ENCODE measurements at regions not wholly inside any gene's neighbourhood (a gene's known extent, or its start where the extent isn't known, plus 50 kb on each side); places are given as distances from the start of the nearest gene placed in this dataset.
"Not testable (repeated sequence)": the region's sequence is repeated elsewhere in the genome, so short reads cannot be mapped to it uniquely, and the experiment has no call there.

GRCh38 chr4:130850019-130850524, 1754.1 kb downstream of the C4orf33 start:
- DNase-seq (ENCODE audit: low read depth in 4 of 4, low spot score in 3 of 4): peak in 3 of 4 donors; percentile 5 to 17 (median 7)

- DNase-seq (ENCODE audit: low read depth in 4 of 4, low spot score in 3 of 4): no peak
These were observed 1755.2 kb downstream of the C4orf33 start for GRCh38 chr4:130851107-130851506.

- DNase-seq (ENCODE audit: low read depth in 4 of 4, low spot score in 3 of 4): no peak
These were observed 1756.0 kb downstream of the C4orf33 start for GRCh38 chr4:130851932-130852331.

GRCh38 chr4:130855533-130855932, 1759.6 kb downstream of the C4orf33 start:
- no peak for DNase-seq (ENCODE audit: low read depth in 4 of 4, low spot score in 3 of 4)

- DNase-seq (ENCODE audit: low read depth in 4 of 4, low spot score in 3 of 4): no peak
These were observed 1764.0 kb downstream of the C4orf33 start for GRCh38 chr4:130859991-130860390.

GRCh38 chr4:130896920-130897319, 1801.0 kb downstream of the C4orf33 start:
- DNase-seq (ENCODE audit: low read depth in 4 of 4, low spot score in 3 of 4): no peak

GRCh38 chr4:130901321-130901720, 1805.4 kb downstream of the C4orf33 start:
- no peak for DNase-seq (ENCODE audit: low read depth in 4 of 4, low spot score in 3 of 4)

GRCh38 chr4:130922955-130923354, 1827.0 kb downstream of the C4orf33 start:
- no peak for DNase-seq (ENCODE audit: low read depth in 4 of 4, low spot score in 3 of 4)

- DNase-seq (ENCODE audit: low read depth in 4 of 4, low spot score in 3 of 4): no peak
These were observed 1859.6 kb downstream of the C4orf33 start for GRCh38 chr4:130955520-130955919.

GRCh38 chr4:130985371-130985770, 1889.4 kb downstream of the C4orf33 start:
- no peak for DNase-seq (ENCODE audit: low read depth in 4 of 4, low spot score in 3 of 4)

- DNase-seq (ENCODE audit: low read depth in 4 of 4, low spot score in 3 of 4): no peak
These were observed 1900.0 kb downstream of the C4orf33 start for GRCh38 chr4:130995988-130996387.

- no peak for DNase-seq (ENCODE audit: low read depth in 4 of 4, low spot score in 3 of 4)
These were observed 1905.4 kb downstream of the C4orf33 start for GRCh38 chr4:131001371-131001770.

GRCh38 chr4:131002132-131002531, 1906.2 kb downstream of the C4orf33 start:
- no peak for DNase-seq (ENCODE audit: low read depth in 4 of 4, low spot score in 3 of 4)

GRCh38 chr4:131006388-131006787, 1910.4 kb downstream of the C4orf33 start:
- DNase-seq (ENCODE audit: low read depth in 4 of 4, low spot score in 3 of 4): no peak

GRCh38 chr4:131011961-131012360, 1916.0 kb downstream of the C4orf33 start:
- not testable (repeated sequence) for DNase-seq (ENCODE audit: low read depth in 4 of 4, low spot score in 3 of 4)

- no peak for DNase-seq (ENCODE audit: low read depth in 4 of 4, low spot score in 3 of 4)
These were observed 1917.3 kb downstream of the C4orf33 start for GRCh38 chr4:131013226-131013625.

- DNase-seq (ENCODE audit: low read depth in 4 of 4, low spot score in 3 of 4): no peak
These were observed 1930.8 kb downstream of the C4orf33 start for GRCh38 chr4:131026771-131027170.

GRCh38 chr4:131044368-131044767, 1948.4 kb downstream of the C4orf33 start:
- DNase-seq (ENCODE audit: low read depth in 4 of 4, low spot score in 3 of 4): no peak

- no peak for DNase-seq (ENCODE audit: low read depth in 4 of 4, low spot score in 3 of 4)
These were observed 1950.9 kb downstream of the C4orf33 start for GRCh38 chr4:131046821-131047220.

- no peak for DNase-seq (ENCODE audit: low read depth in 4 of 4, low spot score in 3 of 4)
These were observed 1956.7 kb downstream of the C4orf33 start for GRCh38 chr4:131052646-131053045.

GRCh38 chr4:131054489-131055019, 1958.6 kb downstream of the C4orf33 start:
- DNase-seq (ENCODE audit: low read depth in 4 of 4, low spot score in 3 of 4): no peak

GRCh38 chr4:131061734-131062133, 1965.8 kb downstream of the C4orf33 start:
- DNase-seq (ENCODE audit: low read depth in 4 of 4, low spot score in 3 of 4): no peak

GRCh38 chr4:131063878-131064277, 1967.9 kb downstream of the C4orf33 start:
- DNase-seq (ENCODE audit: low read depth in 4 of 4, low spot score in 3 of 4): no peak
